Spleen (tissue), 11 donors: ENCODE measurements at regions not wholly inside any gene's neighbourhood (a gene's known extent, or its start where the extent isn't known, plus 50 kb on each side); places are given as distances from the start of the nearest gene placed in this dataset.

ENCODE experiments used
- DNase-seq: peaks from one replicate; pipeline ENCODE4 v3.0.0-alpha.2; 2020
- H3K27ac ChIP-seq, 8 donors: fragments of 200-600 bp; sonication (generic) in 7 of 8; 1 replicate in 4 of 8; 2 replicates in 4 of 8; pipeline versions ENCODE4 v1.5.0 to v1.8.0; 2016 to 2021; ENCODE audit warnings: inconsistent platforms in 4 of 8, mild to moderate bottlenecking in 4 of 8, moderate library complexity in 1 of 8
- H3K27me3 ChIP-seq, 7 donors: fragments of 200-600 bp; sonication (generic) in 6 of 7; replicated peaks in 1 of 7; 1 replicate in 4 of 7; 2 replicates in 3 of 7; pipeline versions ENCODE4 v1.5.0 to v1.8.0; 2016 to 2021; ENCODE audit warnings: inconsistent platforms in 3 of 7, mild to moderate bottlenecking in 1 of 7
- H3K36me3 ChIP-seq, 6 donors: fragments of 200-600 bp; sonication (generic) in 5 of 6; 1 replicate in 4 of 6; 2 replicates in 2 of 6; pipeline versions ENCODE4 v1.5.0 to v1.8.0; 2016 to 2021; ENCODE audit warnings: inconsistent platforms in 2 of 6
- H3K4me1 ChIP-seq, 6 donors: fragments of 200-600 bp; sonication (generic) in 5 of 6; 1 replicate in 3 of 6; 2 replicates in 3 of 6; pipeline versions ENCODE4 v1.5.0 to v1.8.0; 2016 to 2021; ENCODE audit warnings: inconsistent platforms in 3 of 6
- H3K4me3 ChIP-seq, 8 donors: fragments of 200-600 bp; sonication (generic) in 7 of 8; 1 replicate in 4 of 8; 2 replicates in 4 of 8; pipeline versions ENCODE4 v1.5.0 to v1.8.0; 2016 to 2021; ENCODE audit warnings: inconsistent platforms in 4 of 8, mild to moderate bottlenecking in 4 of 8, moderate library complexity in 2 of 8
- H3K9me3 ChIP-seq, 8 donors: fragments of 200-600 bp; sonication (generic) in 7 of 8; 1 replicate in 4 of 8; 2 replicates in 4 of 8; pipeline versions ENCODE4 v1.5.0 to v1.8.0; 2016 to 2021; ENCODE audit warnings: inconsistent platforms in 4 of 8
- POLR2A ChIP-seq, 3 donors: fragments of 450-650 bp; IDR thresholded peaks; one replicate each; pipeline ENCODE4 v1.5.1; 2017; ENCODE audit warnings: antibody characterized with exemption in 3 of 3, mild to moderate bottlenecking in 1 of 3
- POLR2AphosphoS5 ChIP-seq, 3 donors: sonication (generic); formaldehyde crosslinking; IDR thresholded peaks; one replicate each; pipeline ENCODE4 v1.5.1; 2017; ENCODE audit warnings: antibody characterized with exemption in 3 of 3
- whole genome bisulfite sequencing, 5 donors: extraction: QIAGEN DNeasy Blood & Tissue Kit in 3 of 5; methylation state at CpG; one replicate each; pipeline versions ENCODE4 v1.1.5 to v1.1.7; 2013 to 2018; 5-methylcytosine and 5-hydroxymethylcytosine counted together
- intact Hi-C: fragments of 100-400 bp; cut with DNase I; formaldehyde crosslinking; loops from one replicate; pipeline ENCODE4 v1.15.0; 2023; ENCODE audit warnings: low total_unique reads
- TF ChIP-seq, protein P1 (sequence below), 11 experiments: fragments of 200-600 bp in 7 of 11; fragments of 450-650 bp in 4 of 11; sonication (generic) in 4 of 11; IDR thresholded peaks in 8 of 11; conservative IDR thresholded peaks in 3 of 11; 1 replicate in 7 of 11; 2 replicates in 4 of 11; pipeline versions ENCODE4 v1.4.0 to v1.8.0; 2016 to 2021; ENCODE audit warnings: antibody characterized with exemption in 11 of 11, inconsistent platforms in 4 of 11, mild to moderate bottlenecking in 1 of 11
- donor health status: healthy with polysubstance abuse.
- donor health status: DM: no; HTN: no; CAD: no; lungs with moderate emphysema.
- donor health status: DM: no; HTN: no; CAD: no.
- donor health status: Bipolar disorder and iron deficiency.
- donor health status: healthy.
- donor health status: DM: no; HTN: no; CAD: no.
- donor health status: DM: yes; HTN: yes; CAD: no.

DNA sequence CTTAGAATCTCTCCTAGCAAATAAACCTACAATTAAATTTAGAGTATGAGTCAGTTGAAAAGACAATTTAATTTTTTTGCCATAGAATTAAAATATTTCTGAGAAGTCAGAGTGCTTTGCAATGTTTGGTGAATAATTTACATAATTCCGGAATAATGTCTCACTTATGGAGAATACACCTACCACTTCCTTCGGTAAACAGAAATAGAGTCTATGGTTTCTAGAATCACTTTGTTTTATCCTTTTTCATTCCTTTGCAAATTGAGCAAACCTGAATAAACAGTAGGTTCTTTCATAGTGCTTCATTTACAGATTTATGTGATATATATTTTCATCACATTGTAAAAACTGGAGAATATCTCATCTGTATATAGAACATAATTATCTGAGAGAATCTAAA lies 211.7 kb downstream of the PMAIP1 start:
- no peak overlapping the region for H3K4me3 ChIP-seq
- no peak overlapping the region for H3K27ac ChIP-seq
- WGBS, 5 donors = 94 to 99% (median 97%) methylated on average over 2 of the region's 2 CpGs
- H3K9me3 ChIP-seq = no peaks in the 10 kb centered on the region
- no peak for TF ChIP-seq POLR2A (IDR thresholded peaks at IDR 0.05)
- no peak for TF ChIP-seq POLR2AphosphoS5 (IDR thresholded peaks at IDR 0.05)
- TF ChIP-seq, protein P1, sequence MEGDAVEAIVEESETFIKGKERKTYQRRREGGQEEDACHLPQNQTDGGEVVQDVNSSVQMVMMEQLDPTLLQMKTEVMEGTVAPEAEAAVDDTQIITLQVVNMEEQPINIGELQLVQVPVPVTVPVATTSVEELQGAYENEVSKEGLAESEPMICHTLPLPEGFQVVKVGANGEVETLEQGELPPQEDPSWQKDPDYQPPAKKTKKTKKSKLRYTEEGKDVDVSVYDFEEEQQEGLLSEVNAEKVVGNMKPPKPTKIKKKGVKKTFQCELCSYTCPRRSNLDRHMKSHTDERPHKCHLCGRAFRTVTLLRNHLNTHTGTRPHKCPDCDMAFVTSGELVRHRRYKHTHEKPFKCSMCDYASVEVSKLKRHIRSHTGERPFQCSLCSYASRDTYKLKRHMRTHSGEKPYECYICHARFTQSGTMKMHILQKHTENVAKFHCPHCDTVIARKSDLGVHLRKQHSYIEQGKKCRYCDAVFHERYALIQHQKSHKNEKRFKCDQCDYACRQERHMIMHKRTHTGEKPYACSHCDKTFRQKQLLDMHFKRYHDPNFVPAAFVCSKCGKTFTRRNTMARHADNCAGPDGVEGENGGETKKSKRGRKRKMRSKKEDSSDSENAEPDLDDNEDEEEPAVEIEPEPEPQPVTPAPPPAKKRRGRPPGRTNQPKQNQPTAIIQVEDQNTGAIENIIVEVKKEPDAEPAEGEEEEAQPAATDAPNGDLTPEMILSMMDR (IDR thresholded peaks at IDR 0.05 in 8 of 11, conservative IDR thresholded peaks at IDR 0.05 in 3 of 11) = no peak
- H3K27me3 ChIP-seq = no peaks in the 10 kb centered on the region
- no peak for DNase-seq
- intact Hi-C loops = no loop called here
- H3K36me3 ChIP-seq = no peaks in the 10 kb centered on the region
- no peaks in the 10 kb centered on the region for H3K4me1 ChIP-seq

DNA sequence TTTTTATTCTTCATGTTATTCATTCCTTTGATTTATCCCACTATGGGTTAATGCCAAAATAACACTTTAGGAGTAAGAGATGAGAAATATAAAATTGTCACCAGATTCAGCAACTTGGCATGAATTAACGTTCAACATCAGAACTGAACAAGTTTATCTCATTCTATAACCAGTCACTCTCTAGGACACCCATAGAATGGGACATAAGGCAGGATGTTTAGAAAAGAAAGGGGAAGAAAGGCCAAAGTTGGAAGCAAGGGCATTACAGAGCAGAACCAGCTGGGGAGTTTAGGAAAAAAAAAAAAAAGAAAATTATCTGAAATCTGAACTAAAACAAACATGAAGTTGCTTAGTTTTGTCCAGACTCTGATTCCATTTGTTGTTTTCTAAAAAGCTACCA lies 211.0 kb downstream of the PMAIP1 start:
- H3K27me3 ChIP-seq = no peaks in the 10 kb centered on the region
- no peak overlapping the region for H3K4me3 ChIP-seq
- 53 to 81% (median 62%) methylated on average over 1 of the region's 1 CpG for WGBS, 5 donors
- H3K9me3 ChIP-seq = no peaks in the 10 kb centered on the region
- H3K27ac ChIP-seq = no peak overlapping the region
- DNase-seq = no peak
- intact Hi-C loops = no loop called here
- TF ChIP-seq POLR2A (IDR thresholded peaks at IDR 0.05) (no peak), POLR2AphosphoS5 (IDR thresholded peaks at IDR 0.05) (no peak)
- TF ChIP-seq, protein P1 (IDR thresholded peaks at IDR 0.05 in 8 of 11, conservative IDR thresholded peaks at IDR 0.05 in 3 of 11) = no peak
- H3K4me1 ChIP-seq = no peaks in the 10 kb centered on the region
- no peaks in the 10 kb centered on the region for H3K36me3 ChIP-seq

DNA sequence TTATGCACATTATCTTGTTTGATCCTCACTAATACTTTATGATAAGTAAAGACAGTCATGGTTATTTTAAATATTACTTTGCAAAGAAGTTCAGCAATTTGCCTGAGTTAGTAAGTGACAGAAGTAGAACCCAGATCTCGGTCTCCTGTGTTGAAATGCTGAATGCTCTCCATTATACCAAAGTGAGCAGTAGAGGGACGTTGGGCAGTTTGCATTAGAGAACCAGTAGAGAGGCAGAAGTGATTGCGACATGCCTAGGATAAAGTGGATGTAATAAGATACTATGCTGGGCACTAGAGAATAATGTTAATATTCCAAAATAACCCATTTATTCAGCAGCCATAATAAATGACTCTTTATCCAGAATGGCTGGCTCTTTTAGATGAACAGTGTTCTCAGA lies 201.0 kb downstream of the PMAIP1 start:
- no peaks in the 10 kb centered on the region for H3K4me1 ChIP-seq
- H3K4me3 ChIP-seq = no peak overlapping the region
- no peaks in the 10 kb centered on the region for H3K27me3 ChIP-seq
- no peaks in the 10 kb centered on the region for H3K9me3 ChIP-seq
- intact Hi-C loops = no loop called here
- no peaks in the 10 kb centered on the region for H3K36me3 ChIP-seq
- no peak for TF ChIP-seq POLR2AphosphoS5 (IDR thresholded peaks at IDR 0.05)
- TF ChIP-seq, protein P1 (IDR thresholded peaks at IDR 0.05 in 8 of 11, conservative IDR thresholded peaks at IDR 0.05 in 3 of 11) = no peak
- no peak for TF ChIP-seq POLR2A (IDR thresholded peaks at IDR 0.05)
- no peak for DNase-seq
- H3K27ac ChIP-seq = no peak overlapping the region
- WGBS, 5 donors = 72 to 85% (median 76%) methylated on average over 3 of the region's 3 CpGs

DNA sequence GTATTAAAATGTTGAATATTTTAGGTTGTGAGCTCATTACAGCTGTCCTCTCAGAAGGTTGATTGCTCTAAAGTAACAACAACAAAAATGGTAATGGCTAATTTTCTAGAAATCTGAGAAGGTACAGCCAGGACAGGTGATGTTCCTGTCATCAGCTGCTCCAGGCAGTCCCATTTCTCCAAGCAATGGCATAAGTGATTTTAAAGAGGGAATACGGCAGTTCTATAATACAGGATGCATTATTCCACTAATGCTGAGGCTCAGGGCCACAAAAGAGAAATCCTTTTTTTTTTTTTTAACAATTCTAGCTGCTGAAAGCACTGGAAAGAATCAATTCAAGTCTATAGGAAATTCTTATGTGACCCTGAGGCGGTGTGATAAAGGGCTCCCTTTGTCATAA lies 199.9 kb downstream of the PMAIP1 start:
- TF ChIP-seq, protein P1 (IDR thresholded peaks at IDR 0.05 in 8 of 11, conservative IDR thresholded peaks at IDR 0.05 in 3 of 11) = no peak
- no peaks in the 10 kb centered on the region for H3K4me1 ChIP-seq
- 67 to 85% (median 76%) methylated on average over 2 of the region's 2 CpGs for WGBS, 5 donors
- intact Hi-C loops = no loop called here
- no peaks in the 10 kb centered on the region for H3K36me3 ChIP-seq
- H3K9me3 ChIP-seq = peaks cover 0 to 2% (median 0%) of the 10 kb centered on the region in 8 donors
- DNase-seq = no peak
- no peaks in the 10 kb centered on the region for H3K27me3 ChIP-seq
- H3K27ac ChIP-seq = no peak overlapping the region
- no peak overlapping the region for H3K4me3 ChIP-seq
